Peyer's patch (tissue), 4 donors: ENCODE measurements at regions not wholly inside any gene's neighbourhood (a gene's known extent, or its start where the extent isn't known, plus 50 kb on each side); places are given as distances from the start of the nearest gene placed in this dataset.

Source experiments
- CTCF ChIP-seq, 6 experiments: fragments of 450-650 bp in 4 of 6; fragments of 200-600 bp in 2 of 6; sonication (generic) in 1 of 6; IDR thresholded peaks; one replicate each; pipeline ENCODE4 v1.5.1; 2017 to 2019; ENCODE audit warnings: antibody characterized with exemption in 6 of 6, mild to moderate bottlenecking in 3 of 6, moderate library complexity in 1 of 6
- POLR2A ChIP-seq, 2 donors: fragments of 450-650 bp; IDR thresholded peaks; one replicate each; pipeline ENCODE4 v1.5.1; 2017; ENCODE audit warnings: antibody characterized with exemption in 2 of 2, mild to moderate bottlenecking in 2 of 2, moderate library complexity in 2 of 2

DNA sequence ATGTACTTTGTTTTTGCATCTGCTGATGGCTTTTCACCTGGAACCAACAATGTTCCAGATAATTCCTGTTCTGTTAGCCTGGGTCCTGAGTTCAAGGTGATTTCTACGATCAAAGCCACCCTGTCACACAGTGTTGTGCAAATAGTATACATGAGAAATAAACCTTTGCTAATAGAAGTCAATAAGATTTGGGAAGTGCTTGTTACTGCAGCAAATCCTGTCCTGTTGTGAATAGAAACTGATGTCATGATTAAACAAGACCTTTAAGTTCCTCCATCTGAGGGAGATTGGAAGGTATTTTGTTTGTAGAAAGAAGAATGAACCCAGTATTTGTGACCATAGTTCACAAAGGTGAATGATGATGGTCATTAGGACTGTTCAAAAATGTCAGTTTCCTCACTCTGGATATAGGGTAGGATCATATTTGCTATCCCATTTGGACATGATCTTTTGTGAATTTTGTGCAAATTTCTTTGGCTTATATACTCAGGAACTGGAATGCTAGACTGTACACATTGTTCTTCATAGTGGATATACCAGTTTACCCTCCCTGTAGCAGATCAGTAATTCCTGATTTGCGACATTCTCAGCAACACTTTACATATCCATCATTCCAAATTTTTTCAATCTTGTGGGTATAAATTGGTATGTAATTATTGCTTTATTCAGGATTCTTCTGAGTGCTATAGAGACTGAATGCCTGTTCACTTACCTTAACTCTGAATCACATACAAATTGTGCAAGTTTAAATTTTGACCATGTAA, 428.5 kb downstream of the METTL15 start:
- no peak for TF ChIP-seq CTCF (IDR thresholded peaks at IDR 0.05)
- TF ChIP-seq POLR2A (IDR thresholded peaks at IDR 0.05), result no peak
